Endothelial cell of umbilical vein (primary cell): ENCODE measurements at regions not wholly inside any gene's neighbourhood (a gene's known extent, or its start where the extent isn't known, plus 50 kb on each side); places are given as distances from the start of the nearest gene placed in this dataset.

ENCODE experiments used
- BruUV-seq: library from RNA; stranded (reverse); fragments of 400-500 nt; replicated peaks from 2 replicates; lab custom pipeline; 2021; lab: Mats Ljungman, UMichigan
- CTCF ChIA-PET: fragments of 300-600, 350-600 bp; sonication (Branson Sonifier 250); formaldehyde crosslinking; loops from one replicate; lab custom pipeline; 2021; ENCODE audit warnings: antibody characterized with exemption, inconsistent platforms; lab: Charles Lee
- POLR2A ChIA-PET: fragments of 300-600, 350-600 bp; sonication (Branson Sonifier 250); formaldehyde crosslinking; loops from one replicate; lab custom pipeline; 2021; ENCODE audit warnings: antibody characterized with exemption, inconsistent platforms; lab: Charles Lee
- DNase-seq: peaks from one replicate; pipeline ENCODE4 v3.0.0-alpha.2; 2011; ENCODE audit warnings: low read depth, low spot score
- FAIRE-seq: peaks from 2 replicates; lab custom pipeline; 2011; peaks lifted over from hg19 to GRCh38; lab: Jason Lieb, UNC
- H2AFZ ChIP-seq: 2 replicates; pipeline ENCODE4 v1.6.0; 2012; ENCODE audit warnings: low read depth, low read length, control low read depth, inconsistent platforms
- H3K27ac ChIP-seq: 2 replicates; pipeline ENCODE4 v1.5.1; 2011; ENCODE audit warnings: low read depth, mild to moderate bottlenecking, control low read depth, low read length, moderate library complexity; ENCODE audit not compliant: insufficient read depth
- H3K27me3 ChIP-seq, 2 experiments: 2 replicates each; pipeline versions ENCODE4 v1.6.0 to v1.6.1; 2011; ENCODE audit warnings: low read length in 2 of 2, mixed read lengths in 1 of 2; ENCODE audit not compliant: control insufficient read depth in 2 of 2, insufficient read depth in 2 of 2
- H3K36me3 ChIP-seq, 2 experiments: 2 replicates in 1 of 2; 3 replicates in 1 of 2; pipeline ENCODE4 v1.5.1; 2011; ENCODE audit warnings: low read length in 2 of 2, mild to moderate bottlenecking in 1 of 2, moderate library complexity in 1 of 2; ENCODE audit not compliant: control insufficient read depth in 2 of 2, insufficient read depth in 2 of 2; ENCODE audit errors: extremely low read depth in 1 of 2
- H3K4me1 ChIP-seq: 3 replicates; pipeline ENCODE4 v1.5.1; 2011; ENCODE audit warnings: mild to moderate bottlenecking, low read length; ENCODE audit not compliant: control insufficient read depth, insufficient read depth; ENCODE audit errors: extremely low read depth
- H3K4me2 ChIP-seq: 2 replicates; pipeline ENCODE4 v1.6.1; 2011; ENCODE audit warnings: low read length, control low read depth, mixed read lengths; ENCODE audit not compliant: insufficient read depth
- H3K4me3 ChIP-seq, 3 experiments: fragments of 200-600 bp in 1 of 3; sonication (generic), shearing (Covaris generic) in 1 of 3; replicated peaks in 1 of 3; 2 replicates each; pipeline ENCODE4 v1.5.1; 2011 to 2016; ENCODE audit warnings: control low read depth in 3 of 3, low read length in 3 of 3, mild to moderate bottlenecking in 2 of 3, inconsistent platforms in 1 of 3, low read depth in 1 of 3, moderate library complexity in 1 of 3; ENCODE audit not compliant: insufficient read depth in 1 of 3
- H3K79me2 ChIP-seq: 2 replicates; pipeline ENCODE4 v1.6.0; 2012; ENCODE audit warnings: low read length, inconsistent platforms; ENCODE audit not compliant: control insufficient read depth, insufficient read depth
- H3K9ac ChIP-seq: replicated peaks from 2 replicates; pipeline ENCODE3; 2011; ENCODE audit warnings: low read length, control low read depth; ENCODE audit not compliant: insufficient read depth; ENCODE audit errors: extremely low read depth
- H3K9me1 ChIP-seq: replicated peaks from 3 replicates; pipeline ENCODE4 v1.6.0; 2011; ENCODE audit warnings: mild to moderate bottlenecking, low read length; ENCODE audit not compliant: control insufficient read depth, insufficient read depth; ENCODE audit errors: extremely low read depth
- H3K9me3 ChIP-seq: replicated peaks from 2 replicates; pipeline ENCODE4 v1.5.1; 2012; ENCODE audit warnings: low read length, inconsistent platforms; ENCODE audit not compliant: control insufficient read depth, insufficient read depth
- H4K20me1 ChIP-seq: replicated peaks from 2 replicates; pipeline ENCODE3; 2011; ENCODE audit warnings: mild to moderate bottlenecking, low read length; ENCODE audit not compliant: control insufficient read depth, insufficient read depth; ENCODE audit errors: extremely low read depth
- CTCF ChIP-seq, 2 donors: IDR thresholded peaks; 1 replicate in 1 of 2; 2 replicates in 1 of 2; pipeline ENCODE4 v1.5.1; 2011; ENCODE audit warnings: low read length in 2 of 2, mild to moderate bottlenecking in 2 of 2, moderate library complexity in 2 of 2, control low read depth in 1 of 2, inconsistent platforms in 1 of 2, low read depth in 1 of 2; ENCODE audit not compliant: insufficient read depth in 1 of 2; ENCODE audit errors: extremely low read depth in 1 of 2
- EZH2 ChIP-seq: IDR thresholded peaks from 2 replicates; pipeline ENCODE4 v1.6.1; 2012; ENCODE audit warnings: borderline replicate concordance, low read depth, mild to moderate bottlenecking, moderate library complexity, low read length, inconsistent platforms; ENCODE audit not compliant: severe bottlenecking
- FOS ChIP-seq: IDR thresholded peaks from 2 replicates; pipeline ENCODE4 v1.6.1; 2011; ENCODE audit warnings: mild to moderate bottlenecking, low read length, moderate library complexity, borderline replicate concordance; ENCODE audit not compliant: insufficient read depth
- GATA2 ChIP-seq: IDR thresholded peaks from 2 replicates; pipeline ENCODE4 v1.7.0; 2011; ENCODE audit warnings: low read depth, mild to moderate bottlenecking, moderate library complexity, mixed read lengths, low read length; ENCODE audit not compliant: insufficient read length, insufficient read depth
- JUN ChIP-seq: IDR thresholded peaks from 2 replicates; pipeline ENCODE4 v1.6.1; 2011; ENCODE audit warnings: borderline replicate concordance, low read depth; ENCODE audit not compliant: insufficient read length, insufficient read depth
- MYC ChIP-seq: IDR thresholded peaks from one replicate; pipeline ENCODE4 v1.6.1; 2011; ENCODE audit warnings: mild to moderate bottlenecking, low read depth, low read length
- POLR2A ChIP-seq: IDR thresholded peaks from 2 replicates; pipeline ENCODE4 v1.6.1; 2012; ENCODE audit warnings: low read depth, mild to moderate bottlenecking, control low read depth, low read length
- POLR2AphosphoS5 ChIP-seq: IDR thresholded peaks from 2 replicates; pipeline ENCODE4 v1.6.1; 2012; ENCODE audit warnings: low read depth, mild to moderate bottlenecking, control low read depth, low read length, moderate library complexity; ENCODE audit not compliant: insufficient read depth
- dilution Hi-C: fragments of 300-500 bp; cut with MboI; formaldehyde crosslinking; loops from one replicate; pipeline ENCODE4 v1.15.0; 2019; ENCODE audit warnings: low sequenced_read_pairs; ENCODE audit not compliant: extremely low pct_ligation_motif_present
- intact Hi-C: fragments of 100-400 bp; cut with micrococcal nuclease; formaldehyde crosslinking; loops from one replicate; pipeline ENCODE4 v1.10.0; 2022
- TF ChIP-seq, protein P1 (sequence below): IDR thresholded peaks from 2 replicates; pipeline ENCODE4 v1.6.1; 2011; ENCODE audit not compliant: insufficient read depth, insufficient read length

DNA sequence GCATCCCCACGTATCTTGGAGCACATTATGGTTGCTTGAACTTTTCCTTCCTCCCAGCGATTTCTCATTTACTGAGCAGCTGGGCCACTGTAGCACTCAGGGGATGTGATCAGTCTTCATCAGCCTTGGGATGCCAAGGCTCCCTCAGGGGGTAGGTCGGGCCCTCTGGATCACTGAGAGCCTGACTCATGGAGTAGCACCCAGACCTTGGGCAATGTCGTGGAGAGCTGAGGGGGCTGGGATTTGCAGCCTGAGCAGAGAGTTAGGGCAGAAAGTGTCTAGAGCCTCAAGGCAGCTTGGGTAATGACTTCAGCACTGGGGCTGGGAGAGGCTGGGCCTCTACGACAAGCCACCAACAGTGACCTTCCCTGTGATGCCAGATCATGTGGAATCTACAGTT lies 86.5 kb upstream of the CXCL12 start:
- BruUV-seq = no TSS peak
- Histone ChIP-seq H3K36me3 (no peaks in the 10 kb centered on the region), H2AFZ (no peak overlapping the region), H3K9ac (no peak overlapping the region), H3K9me3 (no peaks in the 10 kb centered on the region), H3K4me3 (no peak overlapping the region), H3K27me3 (no peaks in the 10 kb centered on the region), H3K79me2 (no peaks in the 10 kb centered on the region), H3K27ac (no peak overlapping the region), H4K20me1 (no peaks in the 10 kb centered on the region), H3K4me1 (no peaks in the 10 kb centered on the region), H3K9me1 (no peaks in the 10 kb centered on the region), H3K4me2 (no peak overlapping the region)
- no peak for DNase-seq
- dilution Hi-C loops (no loop called here), intact Hi-C loops (no loop called here)
- ChIA-PET POLR2A (no interaction called here), CTCF (no interaction called here)
- FAIRE-seq = no peak
- TF ChIP-seq FOS (no peak), MYC (no peak), JUN (no peak), GATA2 (no peak), POLR2AphosphoS5 (no peak), EZH2 (no peak), CTCF (IDR thresholded peaks at IDR 0.05; ENCODE audit: extremely low read depth in 1 of 2, insufficient read depth in 1 of 2, low read depth in 1 of 2, low read length in 2 of 2) (no peak), POLR2A (no peak)
- TF ChIP-seq, protein P1, sequence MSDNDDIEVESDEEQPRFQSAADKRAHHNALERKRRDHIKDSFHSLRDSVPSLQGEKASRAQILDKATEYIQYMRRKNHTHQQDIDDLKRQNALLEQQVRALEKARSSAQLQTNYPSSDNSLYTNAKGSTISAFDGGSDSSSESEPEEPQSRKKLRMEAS = no peak
